Fibroblast of lung (primary cell): ENCODE measurements at regions not wholly inside any gene's neighbourhood (a gene's known extent, or its start where the extent isn't known, plus 50 kb on each side); places are given as distances from the start of the nearest gene placed in this dataset.

Source experiments
- CTCF ChIP-seq, 2 donors: IDR thresholded peaks in 1 of 2; conservative IDR thresholded peaks in 1 of 2; 1 replicate in 1 of 2; 2 replicates in 1 of 2; pipeline ENCODE4 v1.5.1; 2011 to 2012; ENCODE audit warnings: low read length in 2 of 2, control low read depth in 1 of 2, inconsistent platforms in 1 of 2, low read depth in 1 of 2, mild to moderate bottlenecking in 1 of 2
- EZH2 ChIP-seq: IDR thresholded peaks from 2 replicates; pipeline ENCODE4 v1.5.1; 2012; ENCODE audit warnings: low read length, control low read depth, mild to moderate bottlenecking; ENCODE audit errors: missing control alignments

GRCh38 chr6:65922049-65922448 lies 215.0 kb upstream of the EYS start:
- TF ChIP-seq CTCF (conservative IDR thresholded peaks at IDR 0.05 in 1 of 2, IDR thresholded peaks at IDR 0.05 in 1 of 2; ENCODE audit: low read depth in 1 of 2, low read length in 2 of 2) = no peak
- TF ChIP-seq EZH2 = no peak
